Neuronal stem cell (in vitro differentiated cells): ENCODE measurements at regions not wholly inside any gene's neighbourhood (a gene's known extent, or its start where the extent isn't known, plus 50 kb on each side); places are given as distances from the start of the nearest gene placed in this dataset.

ENCODE experiments used
- DNase-seq: peaks from one replicate; pipeline ENCODE4 v3.0.0-alpha.2; 2013; ENCODE audit warnings: low spot score
- H2AFZ ChIP-seq: one replicate; pipeline ENCODE4 v1.6.1; 2013; ENCODE audit warnings: mild to moderate bottlenecking, low read length, inconsistent platforms
- H2AK5ac ChIP-seq: 2 replicates; pipeline ENCODE4 v1.6.1; 2013; ENCODE audit warnings: low read depth, mild to moderate bottlenecking, inconsistent platforms, low read length, moderate library complexity, mixed read lengths
- H2BK120ac ChIP-seq: 2 replicates; pipeline ENCODE4 v1.6.1; 2013; ENCODE audit warnings: low read depth, mild to moderate bottlenecking, inconsistent platforms, low read length, moderate library complexity, mixed read lengths
- H2BK12ac ChIP-seq: one replicate; pipeline ENCODE4 v1.6.1; 2013; ENCODE audit warnings: low read length, inconsistent platforms
- H2BK15ac ChIP-seq: 2 replicates; pipeline ENCODE4 v1.6.1; 2013; ENCODE audit warnings: mild to moderate bottlenecking, low read length, inconsistent platforms, mixed read lengths
- H2BK5ac ChIP-seq: one replicate; pipeline ENCODE4 v1.6.1; 2013; ENCODE audit warnings: inconsistent platforms, mild to moderate bottlenecking, low read length, moderate library complexity
- H3K14ac ChIP-seq: one replicate; pipeline ENCODE4 v1.6.1; 2013; ENCODE audit warnings: low read length, inconsistent platforms
- H3K18ac ChIP-seq: 2 replicates; pipeline ENCODE4 v1.6.1; 2013; ENCODE audit warnings: low read length, inconsistent platforms
- H3K23ac ChIP-seq: 2 replicates; pipeline ENCODE4 v1.6.1; 2013; ENCODE audit warnings: low read depth, mild to moderate bottlenecking, mixed read lengths, low read length, inconsistent platforms; ENCODE audit not compliant: poor library complexity
- H3K27ac ChIP-seq: replicated peaks from 3 replicates; pipeline ENCODE4 v1.5.1; 2013; ENCODE audit warnings: low read length, inconsistent platforms
- H3K27me3 ChIP-seq, 3 experiments: 2 replicates each; pipeline ENCODE4 v1.6.1; 2013; ENCODE audit warnings: low read length in 3 of 3, mild to moderate bottlenecking in 2 of 3, inconsistent platforms in 1 of 3, low read depth in 1 of 3, mixed read lengths in 1 of 3, moderate library complexity in 1 of 3; ENCODE audit not compliant: control insufficient read depth in 3 of 3, insufficient read depth in 3 of 3
- H3K36me3 ChIP-seq, 2 donors: replicated peaks in 1 of 2; 2 replicates each; pipeline ENCODE4 v1.6.1; 2013; ENCODE audit warnings: low read length in 2 of 2; ENCODE audit not compliant: control insufficient read depth in 2 of 2, insufficient read depth in 2 of 2
- H3K4ac ChIP-seq: 2 replicates; pipeline ENCODE4 v1.6.1; 2013; ENCODE audit warnings: inconsistent platforms, mild to moderate bottlenecking, low read length, moderate library complexity
- H3K4me1 ChIP-seq, 2 donors: 1 replicate in 1 of 2; 2 replicates in 1 of 2; pipeline ENCODE4 v1.6.1; 2013; ENCODE audit warnings: low read length in 2 of 2, low read depth in 1 of 2; ENCODE audit not compliant: control insufficient read depth in 2 of 2, insufficient read depth in 1 of 2
- H3K4me2 ChIP-seq: one replicate; pipeline ENCODE4 v1.6.1; 2013; ENCODE audit warnings: mild to moderate bottlenecking, low read length, inconsistent platforms; ENCODE audit not compliant: insufficient read depth, poor library complexity, severe bottlenecking
- H3K4me3 ChIP-seq, 2 donors: 2 replicates each; pipeline ENCODE4 v1.5.1; 2013; ENCODE audit warnings: low read length in 2 of 2, mild to moderate bottlenecking in 2 of 2, inconsistent platforms in 1 of 2, moderate library complexity in 1 of 2
- H3K79me1 ChIP-seq: one replicate; pipeline ENCODE4 v1.6.1; 2013; ENCODE audit warnings: low read depth, mild to moderate bottlenecking, inconsistent platforms, low read length, moderate library complexity
- H3K9ac ChIP-seq: one replicate; pipeline ENCODE4 v1.6.1; 2013; ENCODE audit warnings: mild to moderate bottlenecking, low read depth, low read length, inconsistent platforms; ENCODE audit not compliant: poor library complexity
- H3K9me3 ChIP-seq, 2 donors: replicated peaks in 1 of 2; 2 replicates each; pipeline versions ENCODE3 to v1.6.1; 2013; ENCODE audit warnings: low read length in 2 of 2, mild to moderate bottlenecking in 2 of 2, inconsistent platforms in 1 of 2, low read depth in 1 of 2, mixed read lengths in 1 of 2, moderate library complexity in 1 of 2; ENCODE audit not compliant: control insufficient read depth in 2 of 2, insufficient read depth in 1 of 2
- H4K8ac ChIP-seq: one replicate; pipeline ENCODE4 v1.6.1; 2013; ENCODE audit warnings: low read depth, mild to moderate bottlenecking, inconsistent platforms, low read length, moderate library complexity
- H4K91ac ChIP-seq: one replicate; pipeline ENCODE4 v1.6.1; 2013; ENCODE audit warnings: low read length, low read depth, mild to moderate bottlenecking, inconsistent platforms; ENCODE audit not compliant: poor library complexity
- WGBS, 2 donors: extraction: QIAGEN DNeasy Blood & Tissue Kit; methylation state at CpG; one replicate each; pipeline ENCODE4 v1.1.7; 2013; ENCODE audit warnings: missing lambda C conversion rate in 2 of 2, mixed read lengths in 1 of 2; ENCODE audit not compliant: insufficient read length in 2 of 2, insufficient replicate concordance in 1 of 2; ENCODE audit errors: extremely low coverage in 2 of 2; 5-methylcytosine and 5-hydroxymethylcytosine counted together

DNA sequence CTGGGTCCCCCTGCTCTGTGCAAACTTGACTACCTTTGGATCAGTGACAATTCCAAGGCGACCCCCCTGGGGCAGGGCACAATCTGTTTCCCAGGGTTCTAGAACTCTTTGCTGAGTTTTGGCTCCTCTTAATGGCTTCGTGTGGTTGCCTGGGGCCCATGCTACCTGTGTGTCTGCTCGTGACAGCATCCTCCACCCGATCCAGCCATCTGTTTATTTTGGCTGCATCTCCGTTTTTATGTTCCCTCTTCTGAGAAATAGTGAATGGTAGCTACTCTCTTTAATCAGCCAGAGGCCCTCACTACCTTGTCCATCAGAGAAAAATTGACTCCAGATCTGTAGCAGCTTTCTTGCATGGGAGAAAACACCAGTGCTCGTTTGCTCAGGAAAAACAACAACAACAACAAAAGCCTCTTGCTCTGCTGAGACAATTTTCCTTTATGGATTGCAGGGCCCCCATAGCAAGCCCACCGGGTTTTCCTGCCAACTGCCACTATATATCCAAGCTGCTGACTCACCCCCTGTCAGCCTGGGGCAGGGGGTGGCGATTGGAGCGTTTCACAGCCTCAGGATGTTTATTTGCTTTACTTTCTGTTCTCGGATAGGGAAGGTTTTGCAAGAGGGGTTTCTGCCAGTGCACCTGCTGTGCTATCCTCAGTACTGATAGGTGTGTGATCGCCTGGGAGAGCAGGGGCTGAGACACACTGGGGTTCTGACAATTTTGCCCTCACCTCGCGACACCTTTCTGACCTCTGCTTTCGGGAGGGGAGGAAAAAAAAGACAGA is 607.8 kb downstream of the BNC2 start:
- Histone ChIP-seq H3K23ac (no peak overlapping the region), H3K36me3 (no peaks in the 10 kb centered on the region), H3K27me3 (no peaks in the 10 kb centered on the region), H3K27ac (no peak overlapping the region), H3K18ac (peak overlapping the region; percentile 40), H2BK5ac (no peak overlapping the region), H2BK120ac (no peak overlapping the region), H3K4ac (no peak overlapping the region), H3K4me3 (no peak overlapping the region), H2BK12ac (peak overlapping the region; percentile 25), H2AK5ac (no peak overlapping the region), H4K91ac (no peak overlapping the region), H2BK15ac (peak overlapping the region; percentile 70), H3K9me3 (no peaks in the 10 kb centered on the region), H3K4me1 (peaks cover 0 to 7% of the 10 kb centered on the region in 2 donors), H3K14ac (no peak overlapping the region), H4K8ac (no peak overlapping the region), H3K9ac (no peak overlapping the region), H2AFZ (no peak overlapping the region), H3K4me2 (no peak overlapping the region), H3K79me1 (no peaks in the 10 kb centered on the region)
- no CpG with 5 or more reads among the region's 14 CpGs for WGBS, 2 donors
- DNase-seq = no peak

DNA sequence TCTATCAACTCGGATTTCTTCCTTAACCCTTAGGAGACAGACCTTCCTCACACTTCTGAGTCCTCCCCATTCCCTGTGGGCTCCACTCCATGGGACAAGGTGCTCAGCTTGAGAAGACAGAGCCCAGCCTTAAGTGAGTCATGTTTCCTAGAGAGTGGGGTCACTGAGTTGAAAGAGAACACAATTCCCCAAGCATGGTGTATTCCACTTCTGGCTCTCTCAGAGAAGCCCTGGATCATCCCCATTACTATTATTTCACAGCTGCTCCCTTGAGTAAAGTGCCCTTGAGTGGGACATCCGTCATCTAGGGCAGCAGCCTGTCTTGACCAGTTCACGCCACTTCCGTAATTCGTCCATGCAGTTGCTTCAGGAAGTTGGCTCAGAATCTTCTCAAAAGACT is 604.8 kb downstream of the BNC2 start:
- Histone ChIP-seq H3K4me3 (no peak overlapping the region), H2BK120ac (no peak overlapping the region), H2BK12ac (no peak overlapping the region), H2BK15ac (no peak overlapping the region), H3K23ac (no peak overlapping the region), H3K27ac (no peak overlapping the region), H3K4me1 (peaks cover 0 to 10% of the 10 kb centered on the region in 2 donors), H4K91ac (no peak overlapping the region), H2AK5ac (no peak overlapping the region), H3K79me1 (no peaks in the 10 kb centered on the region), H3K9me3 (no peaks in the 10 kb centered on the region), H3K4me2 (no peak overlapping the region), H3K9ac (no peak overlapping the region), H2BK5ac (no peak overlapping the region), H3K14ac (no peak overlapping the region), H2AFZ (no peak overlapping the region), H4K8ac (no peak overlapping the region), H3K27me3 (no peaks in the 10 kb centered on the region), H3K36me3 (no peaks in the 10 kb centered on the region), H3K18ac (peak overlapping the region; percentile 39), H3K4ac (no peak overlapping the region)
- WGBS, 2 donors = no CpG with 5 or more reads among the region's 5 CpGs
- DNase-seq = no peak

DNA sequence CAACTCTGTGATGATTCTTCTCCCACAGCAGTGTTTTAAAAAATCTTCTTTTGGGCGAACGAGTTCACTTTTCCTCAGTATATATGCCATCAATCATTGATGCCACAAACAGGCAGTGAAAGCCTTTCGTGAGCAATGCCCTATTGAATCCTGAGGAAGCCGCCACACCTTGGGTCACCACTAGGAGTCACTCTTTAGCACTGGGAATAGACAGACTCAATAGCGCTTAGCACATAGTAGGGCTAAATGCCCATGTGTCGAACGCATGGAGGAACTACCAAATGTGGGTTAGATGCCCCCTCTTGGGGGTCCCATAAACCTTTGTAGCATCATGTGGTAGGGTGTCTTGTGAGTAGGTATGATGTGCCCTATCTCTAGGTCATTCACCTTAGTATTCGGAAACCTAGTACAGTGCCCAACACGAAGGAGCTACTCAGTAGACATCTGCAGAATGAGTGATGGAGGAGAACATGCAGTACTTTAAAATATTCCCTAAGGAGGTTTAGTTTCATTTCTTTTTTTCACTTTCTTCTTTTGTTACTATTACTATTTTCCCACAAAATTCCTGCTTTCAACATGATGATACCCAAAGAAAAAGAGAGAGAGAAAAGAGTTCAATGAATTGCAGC is 603.7 kb downstream of the BNC2 start:
- no peak overlapping the region for H3K4me3 ChIP-seq

DNA sequence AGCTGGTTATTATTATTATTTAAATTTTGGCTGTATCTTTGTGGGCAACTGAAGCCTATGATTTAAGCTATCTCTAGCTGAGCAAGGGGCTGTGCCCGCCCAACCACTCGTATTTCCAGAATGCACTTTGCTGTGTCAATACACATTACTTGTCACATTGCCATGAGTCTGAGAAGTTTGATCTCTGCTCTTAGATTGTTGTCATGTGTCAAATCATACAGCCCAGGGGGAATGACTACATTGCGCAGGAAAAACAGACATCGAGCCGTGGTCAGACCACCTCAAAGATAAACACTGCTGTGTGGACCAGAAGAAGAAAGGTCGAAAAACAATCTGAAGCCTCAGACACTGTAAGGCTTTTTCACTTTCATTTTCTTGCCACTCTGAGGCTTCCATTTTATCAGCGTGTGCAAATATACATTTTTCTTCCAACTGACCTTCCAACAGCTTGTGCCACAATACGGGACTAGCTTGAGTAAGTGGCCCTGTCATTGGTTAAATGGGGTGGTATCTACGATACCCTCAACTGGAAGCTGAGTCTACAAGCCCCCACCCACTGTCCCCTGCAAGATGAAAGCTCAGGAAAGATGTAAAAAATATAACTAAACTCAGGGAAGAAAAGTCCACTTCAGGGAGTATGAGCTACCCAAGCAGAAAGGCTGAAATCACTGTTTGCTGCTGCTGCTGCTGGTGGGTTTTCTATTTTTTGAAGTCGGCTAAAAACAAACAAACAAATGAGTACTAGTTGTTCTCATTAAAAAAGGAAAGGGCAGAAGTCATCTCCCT is 603.0 kb downstream of the BNC2 start:
- H3K27me3 ChIP-seq = no peaks in the 10 kb centered on the region
- no peak overlapping the region for H2BK120ac ChIP-seq
- no peak overlapping the region for H4K8ac ChIP-seq
- no peak overlapping the region for H3K18ac ChIP-seq
- no peak overlapping the region for H2AFZ ChIP-seq
- no peaks in the 10 kb centered on the region for H3K9me3 ChIP-seq
- peaks cover 0 to 9% of the 10 kb centered on the region in 2 donors for H3K4me1 ChIP-seq
- H2BK15ac ChIP-seq = no peak overlapping the region
- H3K4me3 ChIP-seq = no peak overlapping the region
- WGBS, 2 donors = no CpG with 5 or more reads among the region's 10 CpGs
- H3K9ac ChIP-seq = no peak overlapping the region
- H3K4ac ChIP-seq = no peak overlapping the region
- no peak overlapping the region for H4K91ac ChIP-seq
- H3K36me3 ChIP-seq = no peaks in the 10 kb centered on the region
- no peak overlapping the region for H2BK5ac ChIP-seq
- H3K27ac ChIP-seq = no peak overlapping the region
- H3K14ac ChIP-seq = no peak overlapping the region
- H2BK12ac ChIP-seq = no peak overlapping the region
- H3K23ac ChIP-seq = no peak overlapping the region
- H3K79me1 ChIP-seq = no peaks in the 10 kb centered on the region
- H3K4me2 ChIP-seq = no peak overlapping the region
- H2AK5ac ChIP-seq = no peak overlapping the region
- DNase-seq = no peak

More for the DNA sequence above, 603.7 kb downstream of the BNC2 start:
- Histone ChIP-seq H2AK5ac (no peak overlapping the region), H4K91ac (no peak overlapping the region), H3K36me3 (no peaks in the 10 kb centered on the region), H3K18ac (no peak overlapping the region), H2BK15ac (no peak overlapping the region), H3K79me1 (no peaks in the 10 kb centered on the region), H3K14ac (no peak overlapping the region), H3K9ac (no peak overlapping the region), H3K9me3 (no peaks in the 10 kb centered on the region), H3K27me3 (no peaks in the 10 kb centered on the region), H3K27ac (no peak overlapping the region), H4K8ac (no peak overlapping the region), H2AFZ (no peak overlapping the region), H2BK5ac (no peak overlapping the region), H2BK120ac (no peak overlapping the region), H2BK12ac (no peak overlapping the region), H3K23ac (no peak overlapping the region), H3K4me1 (peaks cover 0 to 10% of the 10 kb centered on the region in 2 donors), H3K4me2 (no peak overlapping the region), H3K4ac (no peak overlapping the region)
- no peak for DNase-seq
- WGBS, 2 donors = no CpG with 5 or more reads among the region's 9 CpGs
